GM12878 (cell line): ENCODE measurements at regions not wholly inside any gene's neighbourhood (a gene's known extent, or its start where the extent isn't known, plus 50 kb on each side); places are given as distances from the start of the nearest gene placed in this dataset.

ENCODE experiments used
- ASH2L ChIP-seq: fragments of 300-600, 200-600 bp; sonication (generic); IDR thresholded peaks from 2 replicates; pipeline ENCODE4 v1.6.1; 2017; ENCODE audit warnings: low read depth, mild to moderate bottlenecking, borderline replicate concordance
- ATF2 ChIP-seq: IDR thresholded peaks from 2 replicates; pipeline ENCODE4 v1.6.1; 2012; ENCODE audit warnings: low read length, inconsistent platforms
- ATF3 ChIP-seq: IDR thresholded peaks from 2 replicates; pipeline ENCODE4 v1.6.1; 2011; ENCODE audit warnings: low read depth, mild to moderate bottlenecking, low read length, moderate library complexity, borderline replicate concordance; ENCODE audit errors: extremely low read depth
- CBFB ChIP-seq: IDR thresholded peaks from 2 replicates; pipeline ENCODE4 v1.6.1; 2016; ENCODE audit warnings: antibody characterized with exemption, low read depth
- CHD1 ChIP-seq: IDR thresholded peaks from 2 replicates; pipeline ENCODE4 v1.6.1; 2012; ENCODE audit warnings: low read depth, low read length, improper control_type of control experiment
- CREM ChIP-seq: IDR thresholded peaks from 2 replicates; pipeline ENCODE4 v1.6.1; 2014; ENCODE audit warnings: antibody characterized with exemption, low read depth
- ETV6 ChIP-seq, 2 experiments: fragments of 450-650 bp in 1 of 2; IDR thresholded peaks in 1 of 2; conservative IDR thresholded peaks in 1 of 2; 2 replicates each; pipeline ENCODE4 v1.6.1; 2014; ENCODE audit warnings: antibody characterized with exemption in 1 of 2, borderline replicate concordance in 1 of 2, low read depth in 1 of 2, mild to moderate bottlenecking in 1 of 2, moderate library complexity in 1 of 2
- EZH2 ChIP-seq: IDR thresholded peaks from 2 replicates; pipeline ENCODE4 v1.6.1; 2012; ENCODE audit warnings: low read depth, mild to moderate bottlenecking, control low read depth, inconsistent platforms, low read length, borderline replicate concordance; ENCODE audit not compliant: control insufficient read depth
- FOS ChIP-seq: IDR thresholded peaks from 3 replicates; pipeline ENCODE4 v1.6.1; 2011; ENCODE audit warnings: borderline replicate concordance; ENCODE audit not compliant: insufficient read length; ENCODE audit errors: extremely low read depth
- FOXK2 ChIP-seq: fragments of 450-650 bp; IDR thresholded peaks from 2 replicates; pipeline ENCODE4 v1.6.1; 2017; ENCODE audit warnings: mild to moderate bottlenecking, moderate library complexity
- IRF4 ChIP-seq: IDR thresholded peaks from 2 replicates; pipeline ENCODE4 v1.6.1; 2011; ENCODE audit warnings: low read depth, low read length
- JUND ChIP-seq: IDR thresholded peaks from 2 replicates; pipeline ENCODE4 v1.6.1; 2012; ENCODE audit warnings: low read depth, mild to moderate bottlenecking, low read length, improper control_type of control experiment, moderate library complexity
- LARP7 ChIP-seq: fragments of 450-650 bp; IDR thresholded peaks from 2 replicates; pipeline ENCODE4 v1.6.1; 2017; ENCODE audit warnings: mild to moderate bottlenecking
- MLLT1 ChIP-seq: fragments of 450-650 bp; IDR thresholded peaks from 2 replicates; pipeline ENCODE4 v1.6.1; 2016; ENCODE audit warnings: mild to moderate bottlenecking
- NBN ChIP-seq: fragments of 450-650 bp; IDR thresholded peaks from 2 replicates; pipeline ENCODE4 v1.6.1; 2016
- NFIC ChIP-seq: IDR thresholded peaks from 2 replicates; pipeline ENCODE4 v1.6.1; 2012; ENCODE audit warnings: low read depth, mild to moderate bottlenecking, inconsistent platforms, low read length, moderate library complexity
- RELB ChIP-seq: fragments of 450-650 bp; IDR thresholded peaks from 2 replicates; pipeline ENCODE4 v1.6.1; 2017; ENCODE audit warnings: low read depth, mild to moderate bottlenecking, moderate library complexity
- RUNX3 ChIP-seq: IDR thresholded peaks from 2 replicates; pipeline ENCODE4 v1.6.1; 2012; ENCODE audit warnings: low read length, inconsistent platforms
- SKIL ChIP-seq: fragments of 450-650 bp; IDR thresholded peaks from 2 replicates; pipeline ENCODE4 v1.6.1; 2017; ENCODE audit warnings: mild to moderate bottlenecking, low read depth, inconsistent platforms; ENCODE audit not compliant: poor library complexity, severe bottlenecking
- SUPT20H ChIP-seq: IDR thresholded peaks from 2 replicates; pipeline ENCODE4 v1.6.1; 2011; ENCODE audit warnings: low read depth, mild to moderate bottlenecking, low read length, moderate library complexity, borderline replicate concordance; ENCODE audit not compliant: control insufficient read depth
- TCF3 ChIP-seq: IDR thresholded peaks from 2 replicates; pipeline ENCODE4 v1.6.1; 2012; ENCODE audit warnings: low read depth, mild to moderate bottlenecking, low read length, borderline replicate concordance; ENCODE audit not compliant: insufficient read depth
- TCF7 ChIP-seq: IDR thresholded peaks from 2 replicates; pipeline ENCODE4 v1.6.1; 2014; ENCODE audit warnings: antibody characterized with exemption, borderline replicate concordance
- ZNF384 ChIP-seq: IDR thresholded peaks from 2 replicates; pipeline ENCODE4 v1.6.1; 2012; ENCODE audit warnings: low read depth, mild to moderate bottlenecking, low read length, improper control_type of control experiment, borderline replicate concordance

GRCh38 chr2:11103984-11104793 is 51.1 kb upstream of the SLC66A3 start (continued):
- TF ChIP-seq ATF2, result peak; percentile 45; the same call in 1 of the 2 replicates
- TF ChIP-seq SKIL, result peak; percentile 97
- no peak for TF ChIP-seq JUND
- peak; percentile 26; the same call in 1 of the 2 replicates for TF ChIP-seq RELB
- peak; percentile 84; the same call in 1 of the 2 replicates for TF ChIP-seq ATF3
- peak; percentile 64 for TF ChIP-seq NFIC
- TF ChIP-seq CBFB, result peak; percentile 62
- TF ChIP-seq CREM, result peak; percentile 36
- no peak for TF ChIP-seq FOXK2
- peak; percentile 65 for TF ChIP-seq IRF4
- no peak for TF ChIP-seq LARP7
- no peak for TF ChIP-seq CHD1
- TF ChIP-seq RUNX3, result peak; percentile 90
- no peak for TF ChIP-seq ASH2L
- TF ChIP-seq TCF7, result peak; percentile 41; the same call in 1 of the 2 replicates
- peak in 1 of 2 experiments; percentile 54; a peak in 1 of 4 replicates for TF ChIP-seq ETV6 (conservative IDR thresholded peaks at IDR 0.05 in 1 of 2, IDR thresholded peaks at IDR 0.05 in 1 of 2; ENCODE audit: borderline replicate concordance in 1 of 2, low read depth in 1 of 2)
- 0 out of 2 replicates have a peak, but pooled peaks have one; percentile 29 for TF ChIP-seq MLLT1
- TF ChIP-seq NBN, result 0 out of 2 replicates have a peak, but pooled peaks have one; percentile 24
- TF ChIP-seq FOS, result peak; percentile 46
- 0 out of 2 replicates have a peak, but pooled peaks have one; percentile 23 for TF ChIP-seq TCF3
- no peak for TF ChIP-seq EZH2
- peak; percentile 80 for TF ChIP-seq SUPT20H
- no peak for TF ChIP-seq ZNF384
